HG02852 (cell line): ENCODE measurements at regions not wholly inside any gene's neighbourhood (a gene's known extent, or its start where the extent isn't known, plus 50 kb on each side); places are given as distances from the start of the nearest gene placed in this dataset.

Source experiments
- ATAC-seq: cut with Tn5 transposase; IDR thresholded peaks from one replicate; pipeline ENCODE4 v1.9.1; 2021; ENCODE audit warnings: mild to moderate bottlenecking, moderate library complexity; ENCODE audit not compliant: unreplicated experiment

DNA sequence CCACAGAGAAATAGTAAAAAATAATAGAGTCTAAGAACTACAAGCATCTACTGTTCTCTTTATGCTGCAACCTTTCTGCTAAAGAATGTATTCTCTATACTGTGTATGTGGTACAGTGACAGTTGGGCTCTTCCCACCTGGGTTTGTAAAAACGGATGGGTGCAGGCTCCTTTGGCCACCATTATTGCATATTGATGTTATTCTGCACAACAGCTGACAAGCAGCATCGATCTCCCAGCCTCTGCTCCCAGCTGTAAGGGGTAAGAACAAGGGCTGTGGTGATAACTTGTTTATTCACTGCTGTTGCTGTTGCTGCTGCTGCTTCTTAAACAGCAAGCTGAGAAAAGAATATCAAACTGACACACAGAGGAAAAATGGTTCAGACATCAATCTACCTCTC is 56.1 kb downstream of the KCNRG start:
- ATAC-seq, result no peak

DNA sequence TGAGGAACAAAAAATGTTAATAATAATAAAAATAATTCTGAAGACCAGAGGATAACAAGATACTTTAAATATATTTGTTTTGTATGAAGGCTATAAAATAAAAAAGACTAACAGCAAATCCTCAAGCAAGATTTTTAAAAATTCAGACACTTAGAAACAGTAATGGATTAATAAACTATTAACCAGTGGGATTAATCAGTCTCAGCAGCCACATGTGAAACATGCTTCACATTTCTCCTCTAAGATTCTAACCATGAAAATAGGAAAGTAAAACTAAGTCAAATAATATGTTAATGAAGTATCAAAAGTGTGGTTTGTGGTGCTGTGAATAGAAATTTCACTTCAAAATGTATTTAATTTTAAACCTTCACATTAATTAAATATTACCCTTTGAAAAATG is 57.4 kb downstream of the KCNRG start:
- ATAC-seq, result no peak

- ATAC-seq, result no peak
Observed at GRCh38 chr13:50073340-50073739, 58.1 kb downstream of the KCNRG start.

DNA sequence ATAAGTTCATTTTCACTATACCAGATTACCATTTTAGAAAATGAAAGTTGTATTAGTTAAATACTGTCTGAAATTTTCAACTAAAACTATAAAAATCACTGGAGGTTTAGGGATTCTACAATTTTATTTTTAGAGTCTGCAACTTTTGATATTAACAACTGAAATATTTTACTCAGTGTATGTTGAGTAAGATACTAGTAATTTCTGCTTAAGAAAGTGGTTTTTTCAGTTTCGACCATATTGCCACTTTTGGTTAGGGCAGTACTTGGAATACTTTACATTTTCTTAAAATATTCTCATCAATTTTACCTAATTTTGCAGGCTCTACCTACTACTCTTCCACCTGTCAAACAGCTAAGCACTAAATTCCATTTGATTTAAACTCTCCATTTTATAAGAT is 59.6 kb downstream of the KCNRG start:
- ATAC-seq, result peak; percentile 74

DNA sequence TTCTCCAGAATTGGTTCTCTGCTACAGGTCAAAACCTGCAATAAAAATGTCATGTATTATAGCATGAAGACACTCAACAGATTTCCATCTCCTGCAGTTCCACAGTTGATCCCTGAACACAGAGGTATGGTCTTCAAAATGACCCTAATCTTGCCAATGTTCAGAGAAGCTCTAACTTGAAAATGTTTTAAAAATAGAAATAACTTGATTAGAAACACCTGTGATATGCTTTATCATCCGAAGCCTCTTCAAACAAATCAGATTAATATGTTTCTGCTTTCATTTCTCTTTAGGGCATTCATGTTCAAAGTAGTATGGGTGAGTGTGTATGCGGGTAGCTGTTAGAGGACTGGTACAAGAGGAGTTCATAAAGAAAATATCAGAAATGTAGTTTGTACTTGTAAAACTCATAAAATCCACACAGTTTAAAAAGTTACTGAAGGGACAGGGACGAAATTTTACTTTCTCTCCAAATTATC is 60.4 kb downstream of the KCNRG start:
- no peak for ATAC-seq

DNA sequence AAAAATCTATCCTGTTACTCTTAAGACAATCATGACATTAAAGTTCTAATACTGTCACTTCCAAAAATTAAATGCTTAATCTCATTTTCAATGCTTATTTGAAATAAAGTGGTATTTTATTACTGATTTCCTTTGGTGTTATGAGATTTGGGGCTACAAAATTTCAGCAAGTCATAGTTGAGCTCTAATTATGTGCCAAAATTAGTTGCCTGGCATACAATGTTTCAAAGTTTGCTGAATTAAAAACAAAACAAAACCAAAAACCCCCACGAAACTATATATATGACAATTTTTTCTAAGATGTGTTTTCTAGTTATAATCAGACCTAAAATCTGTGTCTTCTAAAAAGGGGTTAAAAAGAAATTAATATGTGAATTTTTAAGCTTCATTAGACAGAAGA is 62.2 kb downstream of the KCNRG start:
- no peak for ATAC-seq

DNA sequence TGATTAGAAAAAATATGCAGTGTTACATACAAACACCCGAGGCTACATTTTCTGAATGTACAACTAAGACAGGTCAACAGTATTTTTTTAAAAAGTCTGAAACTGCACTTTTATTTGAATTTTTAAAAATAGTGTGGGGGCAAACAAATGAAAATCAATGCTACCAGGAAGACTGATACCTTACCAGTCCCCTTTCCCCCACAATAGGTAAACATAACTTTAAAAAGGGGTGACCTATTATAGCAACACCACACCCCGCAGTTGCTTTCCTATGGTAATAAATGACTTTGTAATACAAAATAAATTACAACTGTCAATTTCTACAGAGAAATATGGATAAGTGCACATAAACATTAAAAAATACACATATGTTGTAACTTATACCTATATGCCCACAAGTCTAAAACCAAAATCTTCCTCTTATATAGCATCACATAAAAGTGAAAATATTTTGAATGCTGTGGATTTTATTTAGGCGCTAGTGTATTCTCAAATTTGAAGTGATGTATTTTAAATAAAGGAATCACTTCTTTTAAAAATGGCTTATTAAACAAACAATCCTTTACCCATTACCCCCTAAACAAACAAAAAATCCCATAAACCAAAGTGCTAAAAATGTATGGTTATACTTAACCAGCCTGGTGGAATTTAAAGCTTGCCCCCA is 63.1 kb downstream of the KCNRG start:
- ATAC-seq, result no peak

DNA sequence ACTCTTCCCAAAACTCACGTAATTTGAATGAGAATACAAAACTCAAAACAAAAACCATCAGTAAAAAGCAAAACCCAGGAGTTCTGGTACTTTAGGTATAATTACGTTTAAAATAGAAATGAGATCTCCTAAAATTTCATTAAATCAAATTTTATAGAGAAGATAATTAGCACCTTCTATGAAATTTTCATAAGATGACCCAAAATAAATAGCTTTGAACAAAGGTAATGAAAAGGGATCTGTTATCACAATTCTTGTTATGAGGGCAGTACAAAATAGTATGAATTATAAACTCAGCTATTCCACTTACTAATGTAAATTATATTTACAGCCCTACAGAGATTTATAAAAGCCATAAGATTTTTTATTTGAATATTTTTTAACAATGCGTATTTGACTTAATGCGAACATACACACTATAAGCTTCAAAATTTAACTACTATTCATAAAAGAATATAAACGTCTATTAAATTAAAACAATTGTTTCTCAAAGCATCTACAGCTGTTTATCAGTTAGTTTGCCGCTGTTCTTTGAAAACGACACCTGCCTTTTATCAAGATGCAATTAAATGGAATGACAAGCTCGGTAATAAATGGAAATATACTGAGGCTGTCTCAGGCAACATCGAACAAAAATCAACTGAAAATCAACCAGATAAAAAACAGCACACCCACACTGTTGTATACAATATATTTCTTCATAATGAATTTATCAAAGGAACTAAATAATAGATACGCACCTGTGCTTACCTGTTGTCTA is 63.8 kb downstream of the KCNRG start:
- no peak for ATAC-seq

DNA sequence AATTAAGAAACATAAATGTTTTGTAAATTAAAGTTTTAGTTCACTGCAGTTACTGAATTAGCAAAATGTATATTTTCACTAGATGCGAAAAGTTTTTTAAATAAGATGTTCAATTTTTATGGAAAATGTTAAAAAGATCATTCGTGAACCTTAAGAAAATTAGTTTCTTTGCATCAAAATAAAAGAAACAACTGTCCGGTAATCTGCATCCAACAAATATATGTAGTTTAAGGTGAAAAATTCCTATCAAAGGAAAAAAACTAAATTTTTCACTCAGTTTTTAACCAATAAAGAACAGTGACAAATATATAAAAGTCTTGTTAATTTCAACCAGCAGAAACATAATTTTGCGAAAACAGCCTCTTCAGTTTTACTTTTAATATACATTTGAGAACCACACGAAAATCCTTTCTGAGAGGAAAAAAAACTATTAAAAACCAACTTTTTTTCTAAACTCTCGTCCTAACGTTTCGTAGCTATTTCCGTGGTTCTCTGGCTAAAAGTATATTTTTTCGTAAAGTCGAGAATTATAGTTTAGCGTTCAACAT is 64.5 kb downstream of the KCNRG start:
- ATAC-seq, result no peak

DNA sequence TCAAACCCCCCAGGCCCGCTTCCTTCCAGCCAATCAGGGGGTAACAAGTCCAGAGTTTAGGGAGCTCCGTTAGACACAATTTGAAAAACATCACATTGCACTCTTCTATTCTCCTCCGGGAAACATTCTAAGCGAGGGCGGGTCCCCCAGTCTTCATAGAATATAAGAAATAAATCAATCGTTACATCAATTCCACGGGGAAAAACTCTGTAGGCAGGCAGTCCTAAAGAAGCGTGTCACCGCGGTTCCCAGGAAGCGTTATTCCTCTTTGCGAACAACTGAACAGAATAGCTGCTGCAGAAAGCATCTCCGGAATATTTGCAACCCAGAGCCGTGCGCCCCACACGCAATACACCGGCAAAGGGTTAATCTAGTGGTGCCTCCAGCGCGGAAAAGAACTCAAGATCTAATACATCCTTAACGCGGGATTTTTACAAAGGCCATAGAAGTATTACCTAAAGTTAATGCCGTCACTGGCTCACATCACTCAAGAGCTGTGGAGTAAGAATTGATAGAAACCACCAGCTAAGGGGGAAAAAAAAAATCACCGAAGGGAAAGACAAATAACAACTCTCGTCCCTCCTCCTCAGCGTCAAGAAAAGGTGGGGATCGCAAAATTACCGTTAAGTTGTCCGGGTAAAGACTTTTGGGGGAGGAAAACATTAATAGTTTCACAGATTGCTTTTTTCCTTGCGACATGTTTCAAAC is 65.1 kb downstream of the KCNRG start:
- no peak for ATAC-seq

GRCh38 chr13:50080911-50081678 is 65.9 kb downstream of the KCNRG start:
- ATAC-seq, result peak; percentile 2

- peak; percentile 61 for ATAC-seq
Observed at GRCh38 chr13:50081679-50082425, 66.6 kb downstream of the KCNRG start.

DNA sequence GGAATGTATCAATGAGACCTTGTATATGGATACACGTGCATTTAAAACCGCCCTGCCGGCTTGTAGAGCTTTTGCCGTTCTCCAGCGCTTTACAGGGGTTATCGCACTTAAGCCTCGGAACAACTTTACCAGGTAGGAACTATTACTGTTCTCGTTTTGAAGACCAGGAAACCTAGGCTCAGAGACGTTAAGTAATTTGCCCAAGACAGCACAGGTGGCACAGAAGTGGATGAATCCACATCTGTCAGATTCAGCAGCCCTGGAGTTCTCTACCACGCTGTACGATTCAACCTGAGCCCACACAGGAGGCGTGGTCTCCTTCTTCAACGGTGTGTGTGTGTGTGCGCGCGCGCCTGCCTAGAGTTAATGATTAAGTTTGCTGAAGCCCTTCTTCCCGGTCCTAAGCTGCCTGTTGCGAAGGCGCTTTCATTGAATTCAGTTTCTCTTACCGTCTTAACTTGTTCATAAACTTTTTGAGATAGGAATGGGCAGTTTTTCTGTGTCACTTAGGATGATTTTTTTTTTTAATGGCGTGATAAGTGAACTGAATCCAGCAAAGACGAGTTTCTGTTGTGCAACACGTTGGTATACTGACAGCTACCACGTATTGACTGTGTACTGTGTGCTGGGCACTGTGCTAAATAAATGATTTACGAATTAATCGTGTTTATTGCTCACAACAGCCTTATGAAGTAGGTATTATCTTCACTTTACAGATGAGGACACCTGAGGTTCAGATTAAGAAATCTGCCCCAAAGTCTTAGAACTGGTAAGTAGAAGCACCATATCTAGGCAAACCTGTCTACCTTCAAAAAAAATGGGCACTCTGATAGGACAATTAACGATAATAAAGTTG is 67.4 kb downstream of the KCNRG start:
- peak; percentile 59 for ATAC-seq

DNA sequence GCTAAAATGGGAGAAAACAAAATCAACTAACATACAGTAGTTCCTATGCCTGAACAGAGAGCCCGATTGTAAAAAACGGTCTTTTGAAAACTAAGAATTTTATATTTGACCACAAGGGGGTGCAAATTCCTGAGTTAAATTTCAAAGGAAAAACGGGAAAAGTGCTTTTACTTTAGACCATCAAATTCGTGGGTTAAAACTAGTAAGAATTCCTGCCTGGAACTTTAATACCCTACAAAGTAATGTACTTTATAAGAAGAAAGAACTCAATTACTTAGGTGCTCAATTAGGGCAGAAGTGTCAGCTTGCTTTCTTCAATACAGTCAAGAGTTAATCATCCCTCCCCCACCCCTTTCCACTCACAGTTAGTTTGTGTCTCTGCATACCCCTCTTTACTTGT is 69.8 kb downstream of the KCNRG start:
- no peak for ATAC-seq

DNA sequence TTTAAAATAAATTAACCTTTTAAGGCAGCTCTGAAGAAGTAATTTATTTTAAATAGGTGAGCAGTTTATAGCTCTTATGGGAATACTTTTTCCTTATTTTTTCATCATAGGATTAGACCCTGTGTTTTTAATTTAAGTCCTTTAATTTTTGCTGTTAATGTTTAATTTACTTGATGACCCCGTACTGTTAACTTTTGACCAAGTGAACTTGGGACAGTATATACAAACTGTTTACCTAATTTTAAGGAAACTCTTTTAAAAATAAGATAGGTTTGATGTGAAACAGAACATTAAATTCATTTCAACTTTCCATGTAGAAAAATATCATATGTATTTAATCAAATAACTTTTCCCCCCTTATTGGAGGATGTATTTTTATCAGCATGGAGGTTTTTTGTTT is 74.4 kb downstream of the KCNRG start:
- no peak for ATAC-seq

GRCh38 chr13:50090211-50090610 is 75.0 kb downstream of the KCNRG start:
- ATAC-seq, result no peak

DNA sequence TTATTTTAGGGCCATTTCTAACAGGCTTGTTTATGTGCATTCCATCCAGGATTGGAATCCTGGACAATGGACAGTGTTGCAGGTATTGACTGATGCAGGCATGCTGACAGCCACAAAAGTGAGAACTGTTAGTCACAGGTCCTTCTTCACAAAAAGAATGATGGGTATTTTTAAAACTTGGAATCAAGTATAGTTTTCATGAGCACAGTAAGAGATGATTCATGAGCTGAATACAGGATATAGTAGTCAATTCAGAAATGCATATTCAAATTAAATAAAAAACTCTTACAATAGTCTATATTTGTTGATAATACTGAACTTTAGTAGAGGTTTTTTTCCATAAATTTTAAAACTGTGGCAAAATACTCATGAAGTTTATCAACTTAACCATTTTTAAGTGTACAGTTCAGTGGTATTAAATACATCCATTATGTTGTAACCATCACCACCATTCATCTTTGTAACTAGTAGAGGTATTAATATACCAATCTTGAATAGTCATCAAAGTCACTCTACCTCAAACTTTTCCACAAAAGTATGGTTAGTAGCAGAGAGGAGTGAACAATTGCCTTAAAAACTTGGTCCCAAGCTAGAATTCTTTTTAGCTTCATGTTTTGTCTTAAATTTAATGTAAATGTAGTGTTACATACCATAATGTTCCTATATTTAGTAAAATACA is 79.5 kb downstream of the KCNRG start:
- no peak for ATAC-seq

- ATAC-seq, result no peak
Observed at GRCh38 chr13:50098693-50099092, 83.4 kb downstream of the KCNRG start.

- ATAC-seq, result no peak
Observed at GRCh38 chr13:50099473-50099872, 84.2 kb downstream of the KCNRG start.
